ENCODE measurements at regions not wholly inside any gene's neighbourhood (a gene's known extent, or its start where the extent isn't known, plus 50 kb on each side); places are given as distances from the start of the nearest gene placed in this dataset.

- TF ChIP-seq CTCF (IDR thresholded peaks at IDR 0.05; ENCODE audit: poor library complexity) (no peak), EZH2 (IDR thresholded peaks at IDR 0.05; ENCODE audit: borderline replicate concordance) (no peak), EZH2phosphoT487 (IDR thresholded peaks at IDR 0.05; ENCODE audit: low read depth, severe bottlenecking, unreplicated experiment) (no peak)
Observed at GRCh38 chr3:86838927-86839326, 152.0 kb downstream of the VGLL3 start.
